K562 (cell line): ENCODE measurements at regions not wholly inside any gene's neighbourhood (a gene's known extent, or its start where the extent isn't known, plus 50 kb on each side); places are given as distances from the start of the nearest gene placed in this dataset.

Experiments used
- EZH2 ChIP-seq: IDR thresholded peaks from 2 replicates; pipeline ENCODE4 v1.6.1; 2012; ENCODE audit warnings: low read depth, mild to moderate bottlenecking, inconsistent platforms, low read length, borderline replicate concordance
- FOXJ3 ChIP-seq: sonication (generic); formaldehyde crosslinking; IDR thresholded peaks from 2 replicates; pipeline ENCODE4 v1.4.0; 2020; ENCODE audit warnings: mild to moderate bottlenecking, missing genetic modification reagents
- GABPA ChIP-seq: fragments of 200-800 bp; sonication (Bioruptor generic); conservative IDR thresholded peaks from 2 replicates; pipeline ENCODE4 v1.6.1; 2016; ENCODE audit warnings: low read depth, missing genetic modification characterization, missing compliant biosample characterization
- NRF1 ChIP-seq, 2 experiments: fragments of 450-650 bp; IDR thresholded peaks in 1 of 2; conservative IDR thresholded peaks in 1 of 2; 2 replicates each; pipeline ENCODE4 v1.6.1; 2014; ENCODE audit warnings: mild to moderate bottlenecking in 2 of 2
- POLR2A ChIP-seq: fragments of 450-650 bp; conservative IDR thresholded peaks from 2 replicates; pipeline ENCODE4 v1.6.1; 2016
- RBM14 ChIP-seq: fragments of 200-400 bp; formaldehyde crosslinking; IDR thresholded peaks from 2 replicates; pipeline ENCODE4 v1.6.1; 2018; ENCODE audit warnings: low read depth, mild to moderate bottlenecking, low read length, moderate library complexity, borderline replicate concordance; ENCODE audit not compliant: insufficient read depth
- YY1 ChIP-seq, 3 experiments: IDR thresholded peaks; 2 replicates each; pipeline ENCODE4 v1.6.1; 2011; ENCODE audit warnings: low read length in 2 of 3, mild to moderate bottlenecking in 2 of 3, moderate library complexity in 2 of 3, borderline replicate concordance in 1 of 3, control low read depth in 1 of 3, low read depth in 1 of 3; ENCODE audit not compliant: insufficient read depth in 3 of 3, insufficient replicate concordance in 2 of 3, control insufficient read depth in 1 of 3, insufficient read length in 1 of 3; ENCODE audit errors: extremely low read depth in 1 of 3
- TF ChIP-seq, protein P1 (sequence below), 2 experiments: fragments of 450-650 bp in 1 of 2; sonication (generic) in 1 of 2; formaldehyde crosslinking; conservative IDR thresholded peaks; 2 replicates each; pipeline versions ENCODE4 v1.4.0 to v1.8.1; 2020 to 2022; ENCODE audit warnings: mild to moderate bottlenecking in 1 of 2, missing genetic modification reagents in 1 of 2
- TF ChIP-seq, protein P2 (sequence below): sonication (generic); formaldehyde crosslinking; IDR thresholded peaks from 2 replicates; pipeline ENCODE4 v1.9.0; 2022; ENCODE audit warnings: mild to moderate bottlenecking, missing genetic modification reagents
- TF ChIP-seq, protein P3 (sequence below), 3 experiments: IDR thresholded peaks in 2 of 3; conservative IDR thresholded peaks in 1 of 3; 2 replicates each; pipeline ENCODE4 v1.5.1; 2011 to 2012; ENCODE audit warnings: low read length in 3 of 3, mild to moderate bottlenecking in 3 of 3, control low read depth in 2 of 3, improper control_type of control experiment in 1 of 3, inconsistent platforms in 1 of 3, low read depth in 1 of 3, mixed read lengths in 1 of 3, moderate library complexity in 1 of 3; ENCODE audit not compliant: insufficient read depth in 2 of 3

DNA sequence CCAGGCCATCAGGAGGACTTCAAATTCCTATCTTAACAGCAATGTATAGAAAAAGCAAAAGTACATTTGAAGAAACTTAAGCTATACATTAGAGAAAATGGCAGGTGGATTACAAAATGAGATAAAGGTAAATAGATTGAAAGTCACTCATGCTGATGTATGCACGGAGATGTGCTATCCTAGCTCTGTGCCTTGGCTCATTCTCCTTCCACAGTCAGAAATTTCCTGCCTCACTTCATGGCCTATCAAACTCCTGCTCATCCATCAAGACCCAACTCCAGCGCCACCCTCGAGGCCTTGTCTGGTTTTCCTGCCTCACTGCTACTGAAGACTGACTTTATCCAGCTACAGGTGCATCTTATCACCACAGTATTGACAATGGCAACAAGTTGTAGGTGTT is 72.9 kb downstream of the NSMCE3 start:
- TF ChIP-seq NRF1 (conservative IDR thresholded peaks at IDR 0.05 in 1 of 2, IDR thresholded peaks at IDR 0.05 in 1 of 2) (no peak), POLR2A (no peak), RBM14 (no peak), GABPA (no peak), YY1 (IDR thresholded peaks at IDR 0.05; ENCODE audit: borderline replicate concordance in 1 of 3, control insufficient read depth in 1 of 3, extremely low read depth in 1 of 3, insufficient read depth in 3 of 3, insufficient read length in 1 of 3, insufficient replicate concordance in 2 of 3, low read depth in 1 of 3, low read length in 2 of 3) (no peak), EZH2 (no peak), FOXJ3 (CRISPR knock-in tag) (no peak)
- TF ChIP-seq, protein P1, sequence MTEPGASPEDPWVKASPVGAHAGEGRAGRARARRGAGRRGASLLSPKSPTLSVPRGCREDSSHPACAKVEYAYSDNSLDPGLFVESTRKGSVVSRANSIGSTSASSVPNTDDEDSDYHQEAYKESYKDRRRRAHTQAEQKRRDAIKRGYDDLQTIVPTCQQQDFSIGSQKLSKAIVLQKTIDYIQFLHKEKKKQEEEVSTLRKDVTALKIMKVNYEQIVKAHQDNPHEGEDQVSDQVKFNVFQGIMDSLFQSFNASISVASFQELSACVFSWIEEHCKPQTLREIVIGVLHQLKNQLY (CRISPR knock-in tag; conservative IDR thresholded peaks at IDR 0.05), result no peak
- TF ChIP-seq, protein P2, sequence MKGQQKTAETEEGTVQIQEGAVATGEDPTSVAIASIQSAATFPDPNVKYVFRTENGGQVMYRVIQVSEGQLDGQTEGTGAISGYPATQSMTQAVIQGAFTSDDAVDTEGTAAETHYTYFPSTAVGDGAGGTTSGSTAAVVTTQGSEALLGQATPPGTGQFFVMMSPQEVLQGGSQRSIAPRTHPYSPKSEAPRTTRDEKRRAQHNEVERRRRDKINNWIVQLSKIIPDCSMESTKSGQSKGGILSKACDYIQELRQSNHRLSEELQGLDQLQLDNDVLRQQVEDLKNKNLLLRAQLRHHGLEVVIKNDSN, result no peak
- TF ChIP-seq, protein P3, sequence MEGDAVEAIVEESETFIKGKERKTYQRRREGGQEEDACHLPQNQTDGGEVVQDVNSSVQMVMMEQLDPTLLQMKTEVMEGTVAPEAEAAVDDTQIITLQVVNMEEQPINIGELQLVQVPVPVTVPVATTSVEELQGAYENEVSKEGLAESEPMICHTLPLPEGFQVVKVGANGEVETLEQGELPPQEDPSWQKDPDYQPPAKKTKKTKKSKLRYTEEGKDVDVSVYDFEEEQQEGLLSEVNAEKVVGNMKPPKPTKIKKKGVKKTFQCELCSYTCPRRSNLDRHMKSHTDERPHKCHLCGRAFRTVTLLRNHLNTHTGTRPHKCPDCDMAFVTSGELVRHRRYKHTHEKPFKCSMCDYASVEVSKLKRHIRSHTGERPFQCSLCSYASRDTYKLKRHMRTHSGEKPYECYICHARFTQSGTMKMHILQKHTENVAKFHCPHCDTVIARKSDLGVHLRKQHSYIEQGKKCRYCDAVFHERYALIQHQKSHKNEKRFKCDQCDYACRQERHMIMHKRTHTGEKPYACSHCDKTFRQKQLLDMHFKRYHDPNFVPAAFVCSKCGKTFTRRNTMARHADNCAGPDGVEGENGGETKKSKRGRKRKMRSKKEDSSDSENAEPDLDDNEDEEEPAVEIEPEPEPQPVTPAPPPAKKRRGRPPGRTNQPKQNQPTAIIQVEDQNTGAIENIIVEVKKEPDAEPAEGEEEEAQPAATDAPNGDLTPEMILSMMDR (IDR thresholded peaks at IDR 0.05 in 2 of 3, conservative IDR thresholded peaks at IDR 0.05 in 1 of 3; ENCODE audit: insufficient read depth in 2 of 3, low read depth in 1 of 3, low read length in 3 of 3), result no peak
